IMR-90 (cell line): ENCODE measurements at regions not wholly inside any gene's neighbourhood (a gene's known extent, or its start where the extent isn't known, plus 50 kb on each side); places are given as distances from the start of the nearest gene placed in this dataset.

ENCODE experiments used
- ATAC-seq: fragments of 200-7000 bp; cut with Tn5 transposase; 2 replicates; pipeline ENCODE4 v1.9.1; 2020; ENCODE audit warnings: low read depth, mild to moderate bottlenecking, moderate library complexity
- BruUV-seq: library from RNA; stranded (reverse); fragments of 400-500 nt; replicated peaks from 2 replicates; lab custom pipeline; 2021; lab: Mats Ljungman, UMichigan
- CTCF ChIA-PET: fragments of 300-600 bp; formaldehyde crosslinking; extraction: SDS; loops from one replicate; lab custom pipeline; 2021; ENCODE audit warnings: antibody characterized with exemption; lab: Yijun Ruan, JAX
- POLR2A ChIA-PET: fragments of 300-600 bp; sonication (Branson Sonifier 250); formaldehyde crosslinking; loops from one replicate; lab custom pipeline; 2022; ENCODE audit warnings: antibody characterized with exemption; ENCODE audit not compliant: unreplicated experiment; lab: Charles Lee
- DNase-seq: peaks from one replicate; pipeline ENCODE4 v3.0.0; 2013
- H2AFZ ChIP-seq: replicated peaks from 2 replicates; pipeline ENCODE3; 2013; ENCODE audit warnings: low read length, mild to moderate bottlenecking; ENCODE audit not compliant: poor library complexity
- H2AK5ac ChIP-seq: 2 replicates; pipeline ENCODE4 v1.6.1; 2013; ENCODE audit warnings: low read depth, low read length, inconsistent platforms
- H2AK9ac ChIP-seq: replicated peaks from 2 replicates; pipeline ENCODE3; 2013; ENCODE audit warnings: mild to moderate bottlenecking, low read depth, low read length, moderate library complexity; ENCODE audit not compliant: poor library complexity
- H2BK120ac ChIP-seq: 2 replicates; pipeline ENCODE4 v1.6.1; 2013; ENCODE audit warnings: low read depth, low read length, inconsistent platforms
- H2BK15ac ChIP-seq: 3 replicates; pipeline ENCODE4 v1.6.1; 2013; ENCODE audit warnings: low read depth, low read length, inconsistent platforms
- H2BK20ac ChIP-seq: 2 replicates; pipeline ENCODE4 v1.6.1; 2013; ENCODE audit warnings: low read depth, mild to moderate bottlenecking, inconsistent platforms, low read length, moderate library complexity
- H2BK5ac ChIP-seq: 2 replicates; pipeline ENCODE4 v1.6.1; 2013; ENCODE audit warnings: mild to moderate bottlenecking, low read depth, low read length, inconsistent platforms; ENCODE audit not compliant: poor library complexity, severe bottlenecking
- H3K14ac ChIP-seq: replicated peaks from 2 replicates; pipeline ENCODE4 v1.6.1; 2013; ENCODE audit warnings: low read depth, low read length, inconsistent platforms
- H3K18ac ChIP-seq: 2 replicates; pipeline ENCODE4 v1.6.1; 2013; ENCODE audit warnings: low read depth, low read length, control low read depth
- H3K23ac ChIP-seq: 2 replicates; pipeline ENCODE4 v1.6.1; 2013; ENCODE audit warnings: low read depth, low read length, inconsistent platforms
- H3K27ac ChIP-seq: 2 replicates; pipeline ENCODE4 v1.5.1; 2013; ENCODE audit warnings: mild to moderate bottlenecking, control low read depth, low read length; ENCODE audit not compliant: insufficient read depth
- H3K27me3 ChIP-seq: 2 replicates; pipeline ENCODE4 v1.6.1; 2013; ENCODE audit warnings: low read length; ENCODE audit not compliant: control insufficient read depth, insufficient read depth
- H3K36me3 ChIP-seq: 2 replicates; pipeline ENCODE4 v1.6.1; 2013; ENCODE audit warnings: low read length, mixed read lengths; ENCODE audit not compliant: control insufficient read depth, insufficient read depth
- H3K4ac ChIP-seq: 2 replicates; pipeline ENCODE4 v1.6.1; 2013; ENCODE audit warnings: low read depth, low read length, inconsistent platforms
- H3K4me1 ChIP-seq: 2 replicates; pipeline ENCODE4 v1.6.1; 2013; ENCODE audit warnings: low read length, mixed read lengths; ENCODE audit not compliant: control insufficient read depth, insufficient read depth
- H3K4me2 ChIP-seq: 2 replicates; pipeline ENCODE4 v1.6.1; 2013; ENCODE audit warnings: low read depth, mild to moderate bottlenecking, control low read depth, low read length, moderate library complexity
- H3K4me3 ChIP-seq: 2 replicates; pipeline ENCODE4 v1.5.1; 2013; ENCODE audit warnings: low read depth, mild to moderate bottlenecking, control low read depth, low read length, moderate library complexity; ENCODE audit not compliant: insufficient read depth
- H3K56ac ChIP-seq: 2 replicates; pipeline ENCODE4 v1.6.1; 2013; ENCODE audit warnings: low read length, inconsistent platforms; ENCODE audit not compliant: insufficient read depth; ENCODE audit errors: extremely low read depth
- H3K79me1 ChIP-seq, 2 experiments: 2 replicates each; pipeline ENCODE4 v1.6.1; 2013; ENCODE audit warnings: low read length in 2 of 2, inconsistent platforms in 1 of 2, low read depth in 1 of 2
- H3K9ac ChIP-seq: 2 replicates; pipeline ENCODE4 v1.6.1; 2013; ENCODE audit warnings: low read depth, low read length, control low read depth
- H3K9me1 ChIP-seq: 2 replicates; pipeline ENCODE4 v1.6.1; 2013; ENCODE audit warnings: low read length, inconsistent platforms; ENCODE audit not compliant: insufficient read depth
- H3K9me3 ChIP-seq: 2 replicates; pipeline ENCODE4 v1.6.1; 2013; ENCODE audit warnings: low read length; ENCODE audit not compliant: control insufficient read depth, insufficient read depth
- H4K20me1 ChIP-seq: 2 replicates; pipeline ENCODE4 v1.6.1; 2013; ENCODE audit warnings: low read length, inconsistent platforms; ENCODE audit not compliant: insufficient read depth
- H4K5ac ChIP-seq: 2 replicates; pipeline ENCODE4 v1.6.1; 2013; ENCODE audit warnings: mild to moderate bottlenecking, low read depth, low read length, control low read depth
- H4K8ac ChIP-seq, 2 experiments: 2 replicates each; pipeline ENCODE4 v1.6.1; 2013; ENCODE audit warnings: low read depth in 2 of 2, low read length in 2 of 2, control low read depth in 1 of 2, inconsistent platforms in 1 of 2
- H4K91ac ChIP-seq: 2 replicates; pipeline ENCODE4 v1.6.1; 2013; ENCODE audit warnings: low read depth, low read length, inconsistent platforms; ENCODE audit not compliant: insufficient read depth
- BHLHE40 ChIP-seq: fragments of 150-350 bp; IDR thresholded peaks from 2 replicates; pipeline ENCODE4 v1.6.1; 2016; ENCODE audit warnings: mild to moderate bottlenecking, low read depth, low read length
- CEBPB ChIP-seq: IDR thresholded peaks from 2 replicates; pipeline ENCODE4 v1.6.1; 2012; ENCODE audit warnings: low read depth, low read length, improper control_type of control experiment
- CHD1 ChIP-seq: IDR thresholded peaks from 2 replicates; pipeline ENCODE4 v1.6.1; 2012; ENCODE audit warnings: low read depth, low read length, improper control_type of control experiment
- FOS ChIP-seq: fragments of 150-350 bp; IDR thresholded peaks from 2 replicates; pipeline ENCODE4 v1.6.1; 2016; ENCODE audit warnings: low read depth, low read length
- MAFK ChIP-seq: IDR thresholded peaks from 2 replicates; pipeline ENCODE4 v1.6.1; 2012; ENCODE audit warnings: low read depth, low read length, improper control_type of control experiment
- MAZ ChIP-seq: IDR thresholded peaks from 2 replicates; pipeline ENCODE4 v1.6.1; 2012; ENCODE audit warnings: low read depth, mild to moderate bottlenecking, low read length, improper control_type of control experiment, moderate library complexity, borderline replicate concordance
- MXI1 ChIP-seq: IDR thresholded peaks from 2 replicates; pipeline ENCODE4 v1.6.1; 2012; ENCODE audit warnings: low read depth, mild to moderate bottlenecking, low read length, moderate library complexity, borderline replicate concordance
- NFE2L2 ChIP-seq: fragments of 150-350 bp; IDR thresholded peaks from 2 replicates; pipeline ENCODE4 v1.6.1; 2016; ENCODE audit warnings: low read depth, mild to moderate bottlenecking, low read length
- POLR2A ChIP-seq: IDR thresholded peaks from 2 replicates; pipeline ENCODE4 v1.6.1; 2012; ENCODE audit warnings: mild to moderate bottlenecking, low read depth, low read length
- RAD21 ChIP-seq: IDR thresholded peaks from 2 replicates; pipeline ENCODE4 v1.6.1; 2012; ENCODE audit warnings: low read length, improper control_type of control experiment
- RCOR1 ChIP-seq: IDR thresholded peaks from 2 replicates; pipeline ENCODE4 v1.6.1; 2012; ENCODE audit warnings: mild to moderate bottlenecking, low read length, improper control_type of control experiment; ENCODE audit not compliant: insufficient replicate concordance
- RFX5 ChIP-seq: IDR thresholded peaks from 2 replicates; pipeline ENCODE4 v1.8.0; 2012; ENCODE audit warnings: low read depth, mild to moderate bottlenecking, low read length, moderate library complexity
- SMC3 ChIP-seq: fragments of 150-350 bp; IDR thresholded peaks from 2 replicates; pipeline ENCODE4 v1.6.1; 2016; ENCODE audit warnings: low read depth, mild to moderate bottlenecking, antibody characterized with exemption, low read length, moderate library complexity
- WGBS, 2 experiments: methylation state at CpG; one replicate each; pipeline versions ENCODE4 v1.1.5 to v1.1.7; 2013; ENCODE audit warnings: missing lambda C conversion rate in 2 of 2; ENCODE audit not compliant: insufficient read length in 1 of 2; ENCODE audit errors: extremely low coverage in 2 of 2; 5-methylcytosine and 5-hydroxymethylcytosine counted together
- dilution Hi-C: fragments of 300-500 bp; cut with HindIII; formaldehyde crosslinking; loops from one replicate; pipeline ENCODE4 v1.14.3; 2018; ENCODE audit warnings: low sequenced_read_pairs; ENCODE audit not compliant: unreplicated experiment
- in situ Hi-C: fragments of 300-500 bp; cut with MboI; formaldehyde crosslinking; loops from 3 replicates; pipeline ENCODE4 v1.14.3; 2019; ENCODE audit warnings: low sequenced_read_pairs, inconsistent platforms, mixed read lengths
- intact Hi-C: fragments of 100-400 bp; cut with micrococcal nuclease; formaldehyde crosslinking; loops from 2 replicates; pipeline ENCODE4 v1.10.0; 2022
- TF ChIP-seq, protein P1 (sequence below): fragments of 150-350 bp; IDR thresholded peaks from 2 replicates; pipeline ENCODE4 v1.6.1; 2016; ENCODE audit warnings: low read depth, mild to moderate bottlenecking, low read length, moderate library complexity, borderline replicate concordance
- TF ChIP-seq, protein P2 (sequence below): fragments of 150-350 bp; IDR thresholded peaks from 2 replicates; pipeline ENCODE4 v1.6.1; 2017; ENCODE audit warnings: mild to moderate bottlenecking, antibody characterized with exemption, low read length, low read depth
- TF ChIP-seq, protein P3 (sequence below): conservative IDR thresholded peaks from 2 replicates; pipeline ENCODE4 v1.5.1; 2012; ENCODE audit warnings: mild to moderate bottlenecking, low read depth, low read length, improper control_type of control experiment

- no peak overlapping the region for H2BK120ac ChIP-seq
- H3K9me3 ChIP-seq = peaks cover 41% of the 10 kb centered on the region
- ATAC-seq = no peak
- no peak for DNase-seq
- H3K9ac ChIP-seq = no peak overlapping the region
- H3K18ac ChIP-seq = no peak overlapping the region
- H3K9me1 ChIP-seq = no peaks in the 10 kb centered on the region
- TF ChIP-seq BHLHE40 = no peak
- TF ChIP-seq, protein P1, sequence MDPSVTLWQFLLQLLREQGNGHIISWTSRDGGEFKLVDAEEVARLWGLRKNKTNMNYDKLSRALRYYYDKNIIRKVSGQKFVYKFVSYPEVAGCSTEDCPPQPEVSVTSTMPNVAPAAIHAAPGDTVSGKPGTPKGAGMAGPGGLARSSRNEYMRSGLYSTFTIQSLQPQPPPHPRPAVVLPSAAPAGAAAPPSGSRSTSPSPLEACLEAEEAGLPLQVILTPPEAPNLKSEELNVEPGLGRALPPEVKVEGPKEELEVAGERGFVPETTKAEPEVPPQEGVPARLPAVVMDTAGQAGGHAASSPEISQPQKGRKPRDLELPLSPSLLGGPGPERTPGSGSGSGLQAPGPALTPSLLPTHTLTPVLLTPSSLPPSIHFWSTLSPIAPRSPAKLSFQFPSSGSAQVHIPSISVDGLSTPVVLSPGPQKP = no peak
- TF ChIP-seq, protein P2, sequence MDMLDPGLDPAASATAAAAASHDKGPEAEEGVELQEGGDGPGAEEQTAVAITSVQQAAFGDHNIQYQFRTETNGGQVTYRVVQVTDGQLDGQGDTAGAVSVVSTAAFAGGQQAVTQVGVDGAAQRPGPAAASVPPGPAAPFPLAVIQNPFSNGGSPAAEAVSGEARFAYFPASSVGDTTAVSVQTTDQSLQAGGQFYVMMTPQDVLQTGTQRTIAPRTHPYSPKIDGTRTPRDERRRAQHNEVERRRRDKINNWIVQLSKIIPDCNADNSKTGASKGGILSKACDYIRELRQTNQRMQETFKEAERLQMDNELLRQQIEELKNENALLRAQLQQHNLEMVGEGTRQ = no peak
- TF ChIP-seq RCOR1 = no peak
- TF ChIP-seq CHD1 = no peak
- TF ChIP-seq MAZ = no peak
- TF ChIP-seq MXI1 = no peak
- TF ChIP-seq POLR2A = no peak
- TF ChIP-seq, protein P3, sequence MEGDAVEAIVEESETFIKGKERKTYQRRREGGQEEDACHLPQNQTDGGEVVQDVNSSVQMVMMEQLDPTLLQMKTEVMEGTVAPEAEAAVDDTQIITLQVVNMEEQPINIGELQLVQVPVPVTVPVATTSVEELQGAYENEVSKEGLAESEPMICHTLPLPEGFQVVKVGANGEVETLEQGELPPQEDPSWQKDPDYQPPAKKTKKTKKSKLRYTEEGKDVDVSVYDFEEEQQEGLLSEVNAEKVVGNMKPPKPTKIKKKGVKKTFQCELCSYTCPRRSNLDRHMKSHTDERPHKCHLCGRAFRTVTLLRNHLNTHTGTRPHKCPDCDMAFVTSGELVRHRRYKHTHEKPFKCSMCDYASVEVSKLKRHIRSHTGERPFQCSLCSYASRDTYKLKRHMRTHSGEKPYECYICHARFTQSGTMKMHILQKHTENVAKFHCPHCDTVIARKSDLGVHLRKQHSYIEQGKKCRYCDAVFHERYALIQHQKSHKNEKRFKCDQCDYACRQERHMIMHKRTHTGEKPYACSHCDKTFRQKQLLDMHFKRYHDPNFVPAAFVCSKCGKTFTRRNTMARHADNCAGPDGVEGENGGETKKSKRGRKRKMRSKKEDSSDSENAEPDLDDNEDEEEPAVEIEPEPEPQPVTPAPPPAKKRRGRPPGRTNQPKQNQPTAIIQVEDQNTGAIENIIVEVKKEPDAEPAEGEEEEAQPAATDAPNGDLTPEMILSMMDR = no peak
- no peak for TF ChIP-seq SMC3
- no peak for TF ChIP-seq CEBPB
- TF ChIP-seq RFX5 = no peak
- no peak for TF ChIP-seq NFE2L2
- no peak for TF ChIP-seq MAFK
- no peak for TF ChIP-seq RAD21
- no peak for TF ChIP-seq FOS
- H2BK20ac ChIP-seq = no peak overlapping the region
- BruUV-seq = no TSS peak
- no peak overlapping the region for H3K27ac ChIP-seq
- intact Hi-C loops (no loop called here), dilution Hi-C loops (no loop called here), in situ Hi-C loops (no loop called here)
- H3K56ac ChIP-seq = no peak overlapping the region
- H4K8ac ChIP-seq = no peak overlapping the region
- no peaks in the 10 kb centered on the region for H3K79me1 ChIP-seq
- no peaks in the 10 kb centered on the region for H3K4me1 ChIP-seq
- H4K5ac ChIP-seq = no peak overlapping the region
- H3K27me3 ChIP-seq = no peaks in the 10 kb centered on the region
- no peaks in the 10 kb centered on the region for H4K20me1 ChIP-seq
- no peak overlapping the region for H2BK15ac ChIP-seq
- no peaks in the 10 kb centered on the region for H3K36me3 ChIP-seq
- no peak overlapping the region for H3K14ac ChIP-seq
- no peak overlapping the region for H3K4me2 ChIP-seq
- H2BK5ac ChIP-seq = no peak overlapping the region
- H2AK5ac ChIP-seq = no peak overlapping the region
- H2AK9ac ChIP-seq = no peak overlapping the region
- POLR2A ChIA-PET = no interaction called here
- WGBS, 2 experiments = 100% methylated on average over 1 of the region's 18 CpGs; no CpG with 5 or more reads in 1 of the 2 experiments
- H3K23ac ChIP-seq = no peak overlapping the region
- no peak overlapping the region for H4K91ac ChIP-seq
- no peak overlapping the region for H2AFZ ChIP-seq
- no peak overlapping the region for H3K4ac ChIP-seq
- CTCF ChIA-PET = no interaction called here
- no peak overlapping the region for H3K4me3 ChIP-seq
Observed at GRCh38 chr17:79510071-79510470, 100.8 kb downstream of the RBFOX3 start.
